HCEC 1CT (cell line): ENCODE measurements at regions not wholly inside any gene's neighbourhood (a gene's known extent, or its start where the extent isn't known, plus 50 kb on each side); places are given as distances from the start of the nearest gene placed in this dataset.
"Not testable (repeated sequence)": the region's sequence is repeated elsewhere in the genome, so short reads cannot be mapped to it uniquely, and the experiment has no call there.

ENCODE experiments used
- DNase-seq: peaks from one replicate; pipeline ENCODE4 v3.0.0-alpha.2; 2017

DNA sequence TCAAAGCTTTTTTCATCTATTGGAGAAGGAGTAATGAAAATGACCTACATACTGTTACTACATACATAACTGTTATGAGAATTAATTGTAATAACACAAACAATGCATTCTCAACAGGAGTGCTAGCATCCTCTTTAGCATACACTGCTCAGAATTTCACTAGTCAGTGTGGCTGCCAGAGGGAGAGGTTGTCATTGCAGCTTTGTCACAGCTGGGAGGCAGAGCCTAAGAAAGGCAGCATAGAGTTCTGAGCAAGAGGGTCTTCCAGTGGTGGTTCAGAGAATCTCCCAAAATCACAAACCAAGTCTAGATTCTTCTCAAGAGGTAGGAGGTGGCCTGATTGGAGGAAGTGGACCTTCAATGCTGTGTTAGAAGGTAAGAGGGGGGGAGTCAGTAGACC, 286.7 kb upstream of the CYRIA start:
- no peak for DNase-seq

DNA sequence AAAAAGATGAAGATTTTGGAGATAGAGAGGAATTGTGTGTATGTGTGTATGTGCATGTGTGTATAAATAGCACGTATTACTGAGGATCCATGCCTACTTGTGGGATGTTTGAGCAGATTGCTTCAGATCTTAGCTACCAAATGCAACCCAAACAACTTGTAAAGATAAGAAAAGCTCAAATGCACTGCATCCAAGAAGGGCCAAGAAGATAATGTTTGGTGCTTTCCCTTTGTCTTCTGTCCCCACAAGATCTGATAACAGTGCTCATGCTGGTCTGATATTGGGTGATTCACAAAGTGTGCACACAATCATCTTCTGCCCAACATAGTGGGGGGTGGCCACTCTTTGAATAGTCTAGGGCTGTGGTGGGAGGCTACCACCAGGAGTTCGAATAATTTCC, 284.8 kb upstream of the CYRIA start:
- DNase-seq = no peak

DNA sequence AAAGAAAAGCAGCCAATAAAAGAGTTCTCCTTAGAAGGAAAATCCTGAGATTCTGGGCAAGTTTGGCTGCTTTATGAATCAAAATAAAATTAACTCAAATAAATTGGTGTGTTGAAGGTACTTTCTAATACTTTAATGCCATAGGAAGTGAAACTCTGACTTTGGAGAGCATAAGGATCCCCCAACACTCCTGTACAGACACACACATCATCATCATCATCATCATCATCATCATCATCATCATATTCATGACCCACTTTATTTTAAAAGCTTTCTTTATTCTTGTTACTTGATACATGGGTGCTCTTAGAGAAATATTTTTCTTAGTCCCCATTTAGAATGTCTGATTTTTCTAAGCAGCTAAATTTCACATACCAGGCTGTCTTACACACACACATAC, 283.1 kb upstream of the CYRIA start:
- DNase-seq = no peak

DNA sequence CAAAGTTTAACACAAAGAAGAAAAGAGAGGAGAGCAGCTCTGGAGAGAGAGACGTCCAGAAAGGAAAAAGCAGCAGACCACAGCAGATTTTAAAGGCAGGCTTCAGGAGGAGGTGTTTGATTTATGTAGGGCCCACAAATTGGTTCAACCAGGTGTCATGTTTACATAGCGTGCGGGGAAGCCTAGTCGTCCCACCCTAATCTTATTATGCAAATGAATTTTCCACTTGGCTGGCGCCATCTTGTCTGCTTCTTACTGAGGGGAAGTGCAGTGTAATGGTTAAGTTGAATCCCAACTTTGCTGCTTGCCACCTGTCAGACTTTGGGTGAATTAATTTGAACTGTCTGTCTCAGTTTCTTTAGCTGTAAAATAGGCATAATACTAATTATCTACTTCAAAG, 282.4 kb upstream of the CYRIA start:
- no peak for DNase-seq

DNA sequence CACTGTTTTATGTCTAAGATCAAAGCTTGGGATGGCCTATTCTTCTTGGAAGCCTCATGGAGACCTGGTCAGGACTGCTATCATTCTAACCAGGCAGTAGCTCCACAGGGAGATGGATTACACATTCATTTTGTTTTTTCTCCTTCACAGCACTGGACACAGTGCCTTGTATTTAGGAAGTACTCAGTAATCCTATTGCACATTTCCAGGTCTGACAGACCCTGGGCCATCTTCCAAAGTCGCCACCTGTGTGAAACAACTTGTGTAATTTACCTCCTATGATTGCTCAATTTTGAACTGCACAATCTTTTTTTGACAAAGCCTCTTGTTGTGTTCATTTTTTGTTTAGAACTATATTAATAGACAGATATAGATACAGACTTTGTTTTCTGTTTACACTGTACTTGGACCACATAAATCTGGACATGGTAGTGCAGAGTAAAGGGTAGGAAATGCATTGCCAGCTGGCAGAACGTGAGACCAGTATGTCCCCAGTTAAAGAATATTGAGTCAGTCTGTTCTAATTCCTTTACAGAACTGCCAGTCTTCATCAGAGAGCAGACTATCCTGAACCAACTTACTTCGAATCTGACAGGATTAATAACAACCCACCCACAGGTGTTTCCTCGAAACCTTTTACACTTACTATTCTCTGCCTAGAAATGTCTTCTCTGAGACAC, 277.8 kb upstream of the CYRIA start:
- DNase-seq = no peak

DNA sequence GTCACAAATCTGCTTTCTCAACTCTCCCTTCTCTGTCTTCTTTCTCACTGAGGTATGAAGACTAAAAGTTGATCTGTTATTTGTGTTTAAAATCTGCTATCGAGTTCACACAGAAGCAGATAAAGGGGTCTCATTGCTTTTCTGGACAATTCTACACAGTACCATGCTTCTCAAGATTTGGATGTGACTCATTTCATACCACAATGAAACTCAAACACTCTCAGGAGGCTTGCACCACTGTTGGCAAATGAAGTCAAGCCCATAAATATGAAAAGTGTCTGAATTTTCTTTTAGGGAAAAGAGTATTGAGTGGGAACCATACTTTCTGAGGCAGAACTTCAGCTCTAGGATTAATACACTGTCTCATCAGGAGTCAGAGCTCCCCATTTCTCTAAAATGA, 274.6 kb upstream of the CYRIA start:
- no peak for DNase-seq

DNA sequence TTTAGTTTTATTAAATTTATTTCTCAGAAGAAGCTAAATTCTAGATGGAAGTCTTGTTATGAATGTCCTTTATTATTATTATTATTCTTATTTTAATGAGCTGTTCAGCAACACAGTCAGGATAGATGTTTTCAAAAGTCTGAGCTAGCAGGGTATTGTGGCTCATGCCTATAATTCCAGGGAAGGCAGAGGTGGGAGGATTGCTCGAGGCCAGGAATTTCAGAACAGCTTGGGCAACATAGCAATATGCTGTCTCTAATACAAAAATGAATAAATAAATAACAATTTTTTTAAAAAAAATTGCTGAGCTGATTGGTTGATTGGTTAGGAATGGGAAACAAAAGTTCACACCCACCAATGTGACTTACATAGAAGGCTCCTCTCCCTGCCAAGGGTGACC, 274.1 kb upstream of the CYRIA start:
- DNase-seq = no peak

DNA sequence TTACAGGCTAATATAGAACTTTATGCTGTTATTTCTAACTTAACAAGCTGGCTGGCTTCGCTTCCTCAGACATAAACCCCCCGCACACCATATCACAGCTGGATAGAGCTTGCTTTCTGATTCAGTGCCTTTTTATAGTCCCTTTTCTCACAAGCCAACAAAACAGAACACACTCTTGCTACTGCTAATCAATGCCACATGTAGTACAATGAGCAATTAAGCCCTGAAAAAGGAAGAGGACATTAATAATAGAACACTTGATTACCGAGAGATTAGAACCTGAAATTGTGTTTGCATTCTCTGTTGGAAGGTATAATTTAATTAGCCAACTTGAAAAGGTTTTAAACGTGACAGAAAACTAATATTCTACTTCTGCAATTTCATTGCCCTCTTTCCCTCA, 267.7 kb upstream of the CYRIA start:
- DNase-seq = no peak

DNA sequence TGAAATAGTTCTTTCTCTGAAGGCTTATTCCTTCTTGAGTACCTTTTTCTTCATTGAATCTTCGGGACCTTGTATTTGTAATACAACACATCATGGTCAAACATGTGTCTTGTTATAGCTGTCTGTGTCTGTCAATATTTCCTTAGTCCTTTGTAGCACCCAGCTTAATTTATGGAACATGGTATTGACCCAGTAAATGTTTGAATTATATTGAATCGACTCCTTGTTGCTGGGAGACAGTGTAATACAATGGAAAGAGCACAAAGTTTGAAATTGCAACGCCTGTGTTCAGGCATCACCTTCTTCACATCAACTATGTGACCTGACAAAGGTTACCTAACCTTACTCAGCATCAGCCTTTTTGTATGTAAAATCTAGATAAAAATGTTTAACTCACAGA, 267.2 kb upstream of the CYRIA start:
- no peak for DNase-seq

DNA sequence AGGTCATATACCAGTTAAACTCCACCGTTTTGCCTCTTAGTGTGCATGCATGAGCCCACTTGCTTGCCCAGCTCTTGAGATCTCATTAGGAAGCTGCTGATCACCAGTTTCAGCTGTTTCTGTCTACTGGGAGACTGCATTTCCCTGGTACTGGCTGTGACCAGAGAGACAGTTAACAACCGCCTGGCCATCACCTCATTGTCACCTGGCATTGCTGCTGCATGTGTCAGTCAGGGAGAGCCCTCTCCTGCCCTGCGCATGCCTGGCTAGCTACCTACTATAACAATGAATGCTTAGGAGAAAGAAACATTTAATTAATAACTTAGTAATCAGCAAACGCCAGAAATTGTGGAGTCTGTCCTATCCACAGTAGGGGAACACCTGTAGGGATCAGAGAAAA, 265.8 kb upstream of the CYRIA start:
- DNase-seq = no peak

DNA sequence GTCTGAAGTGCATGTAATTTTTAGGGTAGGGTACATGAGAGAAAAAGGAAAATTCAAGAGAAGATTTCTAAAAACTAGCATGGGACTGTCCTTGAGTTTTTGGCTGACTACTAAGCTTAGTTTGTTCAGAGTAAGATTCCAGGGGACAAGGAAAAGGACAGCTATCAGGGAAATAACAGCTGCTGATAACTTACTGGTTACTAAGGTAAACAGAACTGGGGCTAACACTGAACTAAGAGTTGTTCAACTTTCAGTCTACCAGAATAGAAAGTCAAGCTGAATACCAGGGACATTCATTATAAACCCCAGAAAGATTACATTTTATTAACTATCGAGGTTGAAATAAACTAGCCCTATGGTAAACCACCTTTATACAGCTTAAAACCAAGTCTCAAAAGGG, 261.8 kb upstream of the CYRIA start:
- no peak for DNase-seq

DNA sequence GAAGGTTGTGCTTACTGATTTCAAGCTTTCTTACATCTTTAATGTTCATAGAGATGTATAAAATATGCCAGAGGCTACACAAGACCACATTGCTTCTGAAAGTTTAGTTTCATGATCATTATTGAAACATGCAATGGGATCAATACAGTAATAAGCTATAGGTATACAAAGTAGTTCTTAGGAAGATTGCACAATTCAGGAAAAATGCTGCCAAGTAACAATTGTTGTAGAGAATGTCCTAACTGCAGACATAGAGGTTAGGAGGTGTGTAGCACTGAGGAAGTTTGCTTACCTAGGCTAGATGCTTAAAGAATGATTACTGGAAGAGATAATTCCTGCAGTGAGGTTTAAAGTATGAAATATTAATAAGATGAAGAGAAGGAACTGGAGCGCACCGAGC, 259.5 kb upstream of the CYRIA start:
- no peak for DNase-seq

DNA sequence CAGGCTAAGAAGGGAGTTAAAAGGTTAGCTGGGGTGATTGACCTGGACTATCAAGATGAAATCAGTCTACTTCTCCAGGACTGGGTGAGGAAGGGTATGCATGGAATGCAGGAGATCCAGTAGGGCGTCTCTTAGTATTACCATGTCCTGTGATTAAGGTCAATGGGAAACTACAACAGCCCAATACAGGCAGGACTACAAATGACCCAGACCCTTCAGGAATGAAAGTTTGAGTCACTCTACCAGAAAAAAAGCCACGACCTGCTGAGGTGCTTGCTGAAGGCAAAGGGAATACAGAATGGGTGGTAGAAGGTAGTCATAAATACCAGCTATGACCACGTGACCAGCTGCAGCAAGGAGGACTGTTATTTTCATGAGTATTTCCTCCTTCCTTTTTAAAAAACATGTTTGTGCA, 249.7 kb upstream of the CYRIA start:
- not testable (repeated sequence) for DNase-seq

DNA sequence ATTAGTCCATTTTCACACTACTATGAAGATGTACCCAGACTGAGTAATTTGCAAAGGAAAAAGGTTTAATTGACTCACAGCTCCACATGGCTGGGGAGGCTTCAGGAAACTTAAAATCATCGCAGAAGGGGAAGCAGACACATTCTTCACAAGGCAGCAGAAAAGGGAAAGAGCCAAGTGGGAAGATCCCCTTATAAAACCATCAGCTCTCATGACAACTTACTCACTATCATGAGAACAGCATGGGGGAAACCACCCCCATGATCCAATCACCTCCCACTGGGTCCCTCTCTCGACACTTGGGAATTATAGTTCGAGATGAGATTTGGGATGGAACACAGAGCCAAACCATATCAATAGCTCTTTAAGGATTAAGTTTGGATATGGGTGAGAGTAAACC, 246.1 kb upstream of the CYRIA start:
- DNase-seq = no peak

DNA sequence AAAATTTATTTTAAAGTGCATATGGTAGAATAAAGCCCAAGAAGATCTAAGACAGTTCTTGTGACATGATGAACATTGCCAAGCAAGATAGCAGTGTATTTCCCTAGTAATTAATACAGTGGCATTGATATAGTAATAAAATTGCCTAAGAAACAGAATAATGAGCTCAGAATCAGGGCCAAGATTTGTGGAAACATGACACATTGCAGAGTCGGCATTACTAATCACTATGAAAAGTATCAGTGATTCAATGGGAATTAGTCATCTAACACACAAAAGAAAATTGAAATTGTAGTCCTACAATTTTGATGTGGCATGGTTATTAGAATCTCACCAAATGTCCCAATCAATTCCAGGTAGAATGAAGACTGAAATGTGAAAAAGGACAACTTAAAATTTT, 243.0 kb upstream of the CYRIA start:
- peak; percentile 3 for DNase-seq

DNA sequence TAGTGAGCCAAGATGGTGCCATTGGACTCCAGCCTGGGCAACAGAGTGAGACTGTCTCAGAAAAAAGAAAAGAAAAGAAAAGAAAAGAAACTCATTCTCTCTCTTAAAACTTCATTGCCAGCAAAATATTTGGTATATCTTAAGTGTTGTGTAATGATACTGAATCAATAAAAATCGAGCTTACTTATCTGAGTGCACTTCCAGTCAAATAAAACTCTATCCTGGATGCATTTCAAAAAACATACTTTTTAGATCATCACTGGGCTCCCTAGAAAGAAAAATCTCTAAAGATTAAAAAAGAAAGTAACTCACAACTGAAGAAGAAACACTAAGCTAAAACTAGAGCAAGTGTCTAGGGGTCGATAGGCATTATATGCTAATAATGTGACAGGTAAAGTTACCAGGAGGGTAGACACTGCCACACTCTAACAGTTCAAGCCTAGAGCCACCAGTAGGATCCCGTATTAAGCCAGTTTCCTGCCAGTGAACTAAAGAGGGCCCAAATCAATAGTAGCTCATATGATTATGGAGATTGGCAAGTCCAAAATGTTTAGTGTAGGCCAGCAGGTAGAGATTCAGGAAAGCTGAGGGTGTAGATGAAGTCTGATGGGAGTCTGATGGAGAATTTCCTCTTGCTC, 242.1 kb upstream of the CYRIA start:
- no peak for DNase-seq

DNA sequence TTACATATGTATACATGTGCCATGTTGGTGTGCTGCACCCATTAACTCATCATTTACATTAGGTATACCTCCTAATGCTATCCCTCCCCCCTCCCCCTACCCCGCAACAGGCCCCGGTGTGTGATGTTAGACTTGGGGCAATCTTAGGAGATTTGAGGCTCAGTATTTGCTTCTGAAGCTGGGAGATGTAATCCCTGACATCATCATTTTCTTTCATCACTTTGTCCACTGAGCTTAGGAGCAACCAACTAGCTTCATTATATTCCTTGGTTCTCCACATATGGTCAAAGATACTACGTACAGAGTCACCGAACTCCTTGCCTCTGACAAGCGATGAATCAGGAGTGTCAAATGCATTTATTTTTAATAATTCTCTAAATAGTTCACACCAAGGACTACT, 239.7 kb upstream of the CYRIA start:
- not testable (repeated sequence) for DNase-seq

DNA sequence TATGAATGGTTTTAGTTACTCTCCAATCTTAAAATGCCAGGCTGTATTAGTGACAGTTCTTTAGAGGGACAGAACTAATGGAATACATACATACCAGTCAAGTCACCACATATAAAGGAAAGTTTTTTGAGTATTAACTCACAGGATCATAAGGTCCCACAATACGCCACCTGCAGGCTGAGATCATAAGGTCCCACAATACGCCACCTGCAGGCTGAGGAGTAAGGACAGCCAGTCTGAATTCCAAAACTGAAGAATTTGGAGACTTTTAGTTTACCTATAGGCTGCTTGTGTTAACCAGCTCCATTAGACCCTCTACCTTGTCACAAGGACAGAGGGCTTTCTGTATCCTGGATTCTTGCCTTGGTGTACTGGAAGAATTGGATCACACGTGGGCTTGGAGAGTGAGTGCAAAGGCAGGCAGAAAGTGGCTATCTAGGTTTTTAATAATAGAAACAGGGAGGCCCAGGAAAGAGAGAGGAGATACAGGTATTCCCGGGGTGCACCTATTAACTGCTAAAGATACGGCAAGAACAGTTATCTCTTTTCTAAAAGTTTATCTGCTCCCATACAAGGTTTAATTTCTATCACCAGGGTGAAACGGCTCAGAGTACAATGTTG, 234.9 kb upstream of the CYRIA start:
- DNase-seq = no peak

DNA sequence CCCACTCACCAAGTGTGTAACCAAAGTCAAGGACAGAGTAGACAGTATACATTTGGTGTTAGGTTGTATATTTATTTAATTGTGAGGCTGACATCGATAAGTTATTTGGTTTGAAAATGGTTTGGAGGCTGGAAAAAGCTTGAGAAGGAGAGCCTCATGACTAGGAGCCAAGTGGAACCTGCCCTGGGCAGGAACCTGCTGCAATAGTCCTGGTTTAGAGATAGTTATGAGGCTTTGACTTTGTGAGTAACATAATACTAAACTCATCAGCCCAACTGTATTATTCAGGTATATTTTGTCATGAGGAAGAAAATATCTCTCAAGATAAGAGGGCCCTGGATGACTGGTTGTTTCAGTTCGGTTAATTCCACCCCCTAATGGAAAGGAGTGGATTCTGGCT, 234.3 kb upstream of the CYRIA start:
- DNase-seq = no peak

DNA sequence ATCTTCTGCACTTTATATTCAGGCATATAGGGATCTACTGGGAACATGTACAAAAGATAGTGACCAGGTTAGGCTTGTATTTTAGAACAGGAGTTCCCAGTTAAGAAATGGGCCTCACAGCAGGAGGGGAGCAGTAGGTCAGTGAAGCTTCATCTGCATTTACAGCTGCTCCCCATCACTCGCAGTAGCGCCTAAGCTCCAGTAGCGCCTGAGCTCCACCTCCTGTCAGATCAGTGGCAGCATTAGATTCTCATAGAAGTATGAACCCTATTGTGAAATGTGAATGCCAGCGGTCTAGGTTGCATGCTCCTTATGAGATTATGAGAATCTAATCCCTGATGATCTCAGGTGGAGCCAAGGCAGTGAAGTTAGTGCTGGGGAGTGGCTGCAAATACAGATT, 224.4 kb upstream of the CYRIA start:
- DNase-seq = no peak

DNA sequence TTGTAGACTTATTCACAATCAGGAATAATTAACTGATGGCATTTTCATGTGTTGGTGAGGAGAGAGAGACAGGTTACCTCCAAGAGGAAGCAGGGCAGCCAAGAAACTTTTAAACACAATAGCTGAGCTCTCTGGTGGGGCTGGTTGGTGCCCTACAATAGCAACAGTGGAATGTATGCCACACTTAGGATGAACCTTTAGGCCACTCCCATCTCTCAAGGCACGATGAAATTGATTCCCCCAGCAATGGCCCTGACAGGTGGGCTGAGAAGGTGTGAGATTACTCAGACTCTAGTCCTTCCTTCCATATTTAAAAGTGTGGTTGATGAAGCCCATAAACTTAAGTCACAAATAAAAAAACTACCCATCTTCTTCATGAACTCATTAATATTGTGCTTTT, 219.4 kb upstream of the CYRIA start:
- no peak for DNase-seq

DNA sequence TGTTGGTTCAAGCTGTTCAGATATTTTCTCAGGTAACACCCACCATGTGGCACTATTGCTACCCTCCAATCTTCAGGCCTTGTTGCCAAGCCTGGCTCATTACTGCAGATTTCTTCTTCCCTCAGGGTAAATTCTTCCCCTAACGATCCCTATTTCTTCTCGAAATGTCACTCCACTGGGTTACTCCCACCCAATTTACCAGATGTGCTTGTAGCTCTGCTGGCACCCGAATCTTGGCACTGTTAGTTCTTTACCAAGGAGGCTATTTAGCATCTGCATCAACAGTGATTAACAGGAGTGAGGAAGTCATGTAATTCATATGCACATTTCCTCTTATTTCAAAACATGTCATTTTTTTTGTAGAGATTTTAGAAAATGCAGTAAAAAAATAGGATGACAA, 217.1 kb upstream of the CYRIA start:
- DNase-seq = no peak

DNA sequence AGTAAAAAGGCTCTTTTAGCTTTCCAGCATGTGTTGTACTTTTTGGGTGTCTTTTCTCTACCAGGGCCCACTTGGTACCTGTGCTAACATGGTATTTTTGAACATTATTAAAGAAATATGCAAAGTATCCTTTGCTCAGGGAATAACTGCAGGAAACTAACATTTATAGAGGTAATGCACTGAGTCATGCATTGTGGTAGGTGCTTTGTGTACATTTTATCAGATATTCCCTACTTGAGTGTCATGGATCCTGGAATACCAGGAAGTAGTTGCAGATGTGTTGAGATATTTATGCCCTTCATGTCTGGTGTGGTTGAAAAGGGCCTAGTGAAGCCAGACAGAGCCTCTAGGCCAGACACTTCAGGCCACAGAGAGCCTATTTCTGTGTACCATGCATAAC, 215.5 kb upstream of the CYRIA start:
- DNase-seq = no peak

DNA sequence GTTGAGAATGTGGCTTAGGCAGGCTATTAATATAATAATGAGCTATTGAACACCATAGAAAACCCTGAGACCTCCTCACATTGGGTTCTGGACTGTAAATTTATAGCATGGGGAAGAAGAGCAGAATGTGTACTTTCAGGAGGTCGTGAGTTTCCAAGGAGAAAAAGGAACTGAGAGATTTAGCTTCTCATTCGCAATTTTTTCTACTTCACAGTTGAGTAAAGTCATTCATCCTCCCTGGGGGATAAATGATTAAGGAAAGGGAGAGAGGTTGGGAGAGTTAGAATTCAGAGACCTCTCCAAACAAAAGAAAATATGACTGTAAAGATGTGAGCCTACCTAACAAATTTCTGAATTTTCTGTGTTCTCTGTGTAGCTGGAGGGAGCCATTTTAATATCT, 205.8 kb upstream of the CYRIA start:
- no peak for DNase-seq
